HG03460 (cell line): ENCODE measurements at regions not wholly inside any gene's neighbourhood (a gene's known extent, or its start where the extent isn't known, plus 50 kb on each side); places are given as distances from the start of the nearest gene placed in this dataset.

ENCODE experiments used
- ATAC-seq: cut with Tn5 transposase; IDR thresholded peaks from one replicate; pipeline ENCODE4 v1.9.1; 2021; ENCODE audit not compliant: unreplicated experiment

GRCh38 chr6:141688916-141689315, 443.8 kb upstream of the GJE1 start:
- ATAC-seq: peak; percentile 75

- no peak for ATAC-seq
These were observed 447.3 kb upstream of the GJE1 start for GRCh38 chr6:141685416-141685815.

- no peak for ATAC-seq
These were observed 450.3 kb upstream of the GJE1 start for GRCh38 chr6:141682391-141682790.

- ATAC-seq: peak; percentile 73
These were observed 455.0 kb upstream of the GJE1 start for GRCh38 chr6:141677598-141678211.

GRCh38 chr6:141675957-141676356, 456.8 kb upstream of the GJE1 start:
- ATAC-seq: no peak

- no peak for ATAC-seq
These were observed 463.6 kb upstream of the GJE1 start for GRCh38 chr6:141669141-141669540.

- ATAC-seq: no peak
These were observed 465.0 kb upstream of the GJE1 start for GRCh38 chr6:141667580-141668309.

GRCh38 chr6:141666187-141666586, 466.5 kb upstream of the GJE1 start:
- ATAC-seq: no peak

- ATAC-seq: no peak
These were observed 468.0 kb upstream of the GJE1 start for GRCh38 chr6:141664744-141665143.

GRCh38 chr6:141659582-141659981, 473.1 kb upstream of the GJE1 start:
- ATAC-seq: no peak

GRCh38 chr6:141658696-141659095, 474.0 kb upstream of the GJE1 start:
- ATAC-seq: no peak

GRCh38 chr6:141657812-141658211, 474.9 kb upstream of the GJE1 start:
- no peak for ATAC-seq

GRCh38 chr6:141653590-141653989, 479.1 kb upstream of the GJE1 start:
- no peak for ATAC-seq

- ATAC-seq: no peak
These were observed 490.8 kb upstream of the GJE1 start for GRCh38 chr6:141641951-141642350.

GRCh38 chr6:141641406-141641805, 491.3 kb upstream of the GJE1 start:
- ATAC-seq: no peak

- no peak for ATAC-seq
These were observed 497.1 kb upstream of the GJE1 start for GRCh38 chr6:141635621-141636020.

- ATAC-seq: no peak
These were observed 498.5 kb upstream of the GJE1 start for GRCh38 chr6:141634269-141634668.

- no peak for ATAC-seq
These were observed 508.4 kb upstream of the GJE1 start for GRCh38 chr6:141624301-141624700.

GRCh38 chr6:141618180-141618581, 514.5 kb upstream of the GJE1 start:
- ATAC-seq: no peak

GRCh38 chr6:141610741-141611140, 522.0 kb upstream of the GJE1 start:
- no peak for ATAC-seq

GRCh38 chr6:141607956-141608355, 524.8 kb upstream of the GJE1 start:
- ATAC-seq: no peak

GRCh38 chr6:141598487-141598886, 534.2 kb upstream of the GJE1 start:
- ATAC-seq: no peak

GRCh38 chr6:141594874-141595273, 537.9 kb upstream of the GJE1 start:
- ATAC-seq: no peak
